ENCODE measurements at regions not wholly inside any gene's neighbourhood (a gene's known extent, or its start where the extent isn't known, plus 50 kb on each side); places are given as distances from the start of the nearest gene placed in this dataset.

DNA sequence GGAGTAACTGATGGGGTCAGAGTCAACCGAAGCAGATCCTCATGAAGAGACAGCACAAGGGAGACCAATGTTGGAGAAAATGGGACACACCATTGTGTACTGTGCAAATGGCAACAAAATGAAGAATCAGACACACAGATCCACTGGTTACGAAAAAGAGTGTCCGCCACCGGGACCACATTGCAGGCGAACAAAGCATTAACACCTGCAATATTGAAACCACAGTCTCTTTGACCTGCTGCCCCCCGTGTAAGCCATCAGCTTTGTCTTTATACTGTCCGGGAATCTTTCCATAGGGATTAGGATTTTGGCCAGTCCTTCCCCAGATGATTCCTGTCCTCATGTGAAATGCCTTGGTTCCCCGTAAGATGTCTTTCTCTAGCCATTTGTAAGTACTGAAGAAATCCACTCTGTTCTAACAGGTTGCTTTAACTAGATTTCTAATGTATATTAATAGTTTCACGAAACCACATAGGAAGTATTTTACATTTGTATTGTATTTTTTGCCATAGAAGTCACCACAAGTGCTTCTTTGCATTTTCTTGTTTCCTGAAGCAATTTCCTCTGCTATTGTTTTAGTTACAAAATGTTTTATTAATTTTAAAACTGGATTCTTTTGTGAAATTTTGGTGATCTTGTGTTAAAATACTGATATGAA lies 140.8 kb upstream of the NFE2L3 start:
- DNase-seq = no peak

DNA sequence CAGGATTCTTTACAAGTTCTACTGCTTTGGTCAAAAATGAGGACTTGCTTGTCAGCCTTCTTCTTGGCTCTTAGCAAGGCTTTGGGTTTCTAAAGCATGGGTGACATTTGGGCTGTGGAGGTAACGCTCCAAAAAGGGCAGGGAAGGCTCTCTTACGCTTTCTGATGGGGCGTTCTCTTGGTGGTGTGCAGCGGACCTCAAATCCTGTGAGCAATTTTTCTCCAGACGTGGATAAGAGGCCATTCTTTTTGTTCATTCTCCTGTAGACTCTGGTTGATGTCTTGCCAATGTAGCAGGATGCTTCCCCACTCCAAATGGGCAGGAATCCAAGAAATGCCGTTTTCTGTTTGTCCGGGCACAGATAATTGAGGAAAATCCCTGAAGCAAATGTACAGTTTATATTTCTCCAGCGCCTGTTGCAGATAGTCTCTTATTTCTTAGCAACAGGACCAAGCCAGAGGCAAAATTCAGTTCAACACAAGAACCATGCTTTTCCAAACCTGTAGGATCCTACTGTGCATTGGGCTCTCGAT lies 138.4 kb upstream of the NFE2L3 start:
- DNase-seq = no peak

DNA sequence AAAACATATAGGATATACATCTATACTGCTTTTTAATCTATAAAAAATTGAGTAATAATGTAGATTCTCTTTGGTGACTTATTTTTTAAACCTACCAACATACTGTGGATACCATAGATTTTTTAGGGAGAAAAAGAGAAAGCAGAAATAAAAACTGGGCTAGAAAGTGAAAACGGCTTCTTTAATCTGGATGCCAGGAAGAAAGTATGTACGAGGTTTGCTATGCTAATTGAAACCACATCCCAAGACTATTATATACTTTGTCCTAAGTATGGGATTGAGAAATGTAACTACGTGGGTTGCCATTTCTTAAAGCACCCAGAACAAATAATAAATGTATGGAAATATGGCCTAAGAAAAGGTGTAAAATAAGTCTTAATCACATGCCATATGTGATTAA lies 129.0 kb upstream of the NFE2L3 start:
- no peak for DNase-seq

DNA sequence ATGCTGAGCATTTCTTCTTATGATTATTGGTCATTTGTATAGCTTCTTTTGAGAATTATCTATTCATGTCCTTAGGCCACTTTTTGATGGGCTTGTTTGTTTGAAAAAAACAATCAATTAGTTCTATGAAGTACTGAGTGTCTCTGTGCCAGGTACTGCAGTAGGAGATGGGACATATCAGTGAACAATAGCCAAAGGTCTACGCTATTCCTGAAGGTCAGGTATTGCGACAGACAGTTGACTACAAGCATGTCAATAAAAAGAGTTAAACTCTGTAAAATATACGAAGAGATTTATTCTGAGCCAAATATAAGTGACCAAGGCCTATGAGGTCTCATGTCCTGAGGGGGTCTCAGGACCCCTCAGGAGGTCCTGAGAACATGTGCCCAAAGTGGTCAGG lies 122.1 kb upstream of the NFE2L3 start:
- DNase-seq = no peak

DNA sequence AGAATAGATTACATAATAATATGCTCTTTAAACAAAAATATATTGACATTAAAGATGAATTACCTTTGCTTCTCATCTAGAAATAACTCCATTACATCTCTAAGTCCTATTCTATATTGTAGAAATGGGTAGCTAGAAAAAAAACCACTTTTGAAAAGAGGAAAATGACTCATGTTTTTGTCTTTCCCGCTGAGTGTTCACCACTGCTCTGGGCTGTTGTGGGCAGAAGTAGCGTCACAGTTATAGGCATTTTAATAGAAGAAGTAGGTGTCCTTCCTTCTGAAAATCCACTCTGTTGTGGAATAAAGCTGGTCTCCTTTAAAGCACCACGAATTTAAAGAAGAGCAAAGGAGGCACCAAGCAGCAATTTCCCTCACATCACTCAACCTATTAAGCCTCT lies 117.6 kb upstream of the NFE2L3 start:
- no peak for DNase-seq

DNA sequence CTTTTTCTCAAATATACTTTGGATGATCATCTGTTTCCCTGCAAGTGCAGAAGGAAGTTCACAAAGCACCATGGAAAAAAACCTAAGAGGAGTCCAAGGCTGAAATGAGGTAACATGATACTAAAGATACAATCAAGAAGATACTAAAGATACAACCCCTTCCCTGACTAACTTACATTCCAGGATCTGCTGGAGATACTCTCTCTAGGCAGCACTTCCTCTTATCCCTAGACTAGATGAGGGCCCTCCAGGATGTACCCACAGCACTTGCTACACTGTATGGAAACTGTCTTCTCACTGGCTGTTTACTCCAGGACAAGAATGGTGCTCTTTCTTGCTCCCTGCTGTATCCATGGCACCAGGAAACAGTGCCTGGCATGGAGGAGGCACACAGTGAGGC lies 116.4 kb upstream of the NFE2L3 start:
- no peak for DNase-seq

DNA sequence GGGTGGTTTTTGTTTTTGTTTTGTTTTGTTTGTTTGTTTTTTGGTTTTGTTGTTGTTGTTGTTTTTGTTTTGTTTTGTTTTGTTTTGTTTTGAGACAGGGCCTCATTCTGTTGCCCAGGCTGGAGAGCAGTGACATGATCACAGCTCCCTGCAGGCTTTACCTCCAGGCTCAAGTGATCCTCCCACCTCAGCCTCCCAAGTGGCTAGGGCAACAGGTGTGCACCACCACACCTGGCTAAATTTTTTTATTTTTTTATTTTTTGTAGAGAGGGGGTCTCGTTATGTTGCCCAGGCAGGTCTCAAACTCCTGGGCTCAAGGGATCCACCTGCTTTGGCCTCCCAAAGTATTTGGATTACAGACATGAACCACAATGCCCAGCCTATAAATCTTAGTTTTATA lies 115.9 kb upstream of the NFE2L3 start:
- DNase-seq = no peak

DNA sequence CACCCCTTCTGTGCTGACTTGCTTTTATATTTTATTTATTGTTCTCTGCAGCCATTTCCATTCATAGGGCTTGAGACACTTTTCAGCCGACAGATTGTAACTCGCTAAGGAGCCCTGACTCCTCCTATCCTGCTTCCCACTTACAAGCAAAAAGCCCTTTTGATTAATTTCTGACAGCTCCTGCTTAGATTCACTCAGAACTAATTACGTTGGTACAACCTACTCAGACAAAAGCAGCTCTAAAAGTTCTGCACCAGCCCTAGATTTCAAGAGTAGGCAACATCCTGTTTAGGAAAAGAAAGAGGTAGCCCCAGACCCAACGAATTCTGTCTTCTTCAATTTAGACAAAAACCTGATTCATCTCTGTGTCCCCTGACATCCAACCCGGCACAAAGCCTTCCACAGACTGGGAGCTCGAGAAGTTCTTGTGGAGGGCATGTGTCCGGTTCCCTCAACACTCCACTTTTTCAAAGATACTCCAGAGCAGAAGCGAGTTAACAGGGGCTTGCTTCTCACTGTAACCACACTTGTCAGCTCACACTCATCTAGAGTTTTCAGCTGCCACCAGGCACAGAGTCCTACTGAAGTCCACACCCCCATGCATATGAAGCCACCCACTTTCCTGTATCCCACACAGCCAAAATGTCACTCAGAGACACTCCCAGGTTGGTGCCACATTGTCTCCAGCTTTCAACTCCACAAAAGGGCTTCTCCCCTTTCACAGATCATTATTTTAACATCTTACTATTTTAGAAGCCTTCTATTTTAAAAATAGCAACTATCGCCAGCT lies 113.6 kb upstream of the NFE2L3 start:
- DNase-seq = no peak

DNA sequence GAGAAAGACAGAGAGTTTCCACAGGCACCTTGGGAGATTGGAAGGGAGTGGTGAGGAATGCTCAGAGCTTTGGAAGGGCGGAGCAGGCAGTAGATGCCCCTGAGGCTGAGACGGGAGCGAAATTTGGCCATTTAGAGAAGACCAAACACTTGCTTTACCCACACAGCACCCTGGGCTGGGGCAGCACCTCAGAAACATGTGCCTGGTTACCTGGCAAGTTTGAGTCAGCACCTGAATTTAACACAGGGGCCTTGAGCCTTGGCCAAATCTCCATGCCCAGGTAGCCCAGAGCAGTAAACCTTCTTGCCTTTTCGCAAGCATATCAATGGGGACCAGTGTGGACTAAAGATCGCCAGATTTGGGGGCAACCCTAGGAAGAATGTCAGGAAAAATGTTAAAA lies 111.9 kb upstream of the NFE2L3 start:
- no peak for DNase-seq

DNA sequence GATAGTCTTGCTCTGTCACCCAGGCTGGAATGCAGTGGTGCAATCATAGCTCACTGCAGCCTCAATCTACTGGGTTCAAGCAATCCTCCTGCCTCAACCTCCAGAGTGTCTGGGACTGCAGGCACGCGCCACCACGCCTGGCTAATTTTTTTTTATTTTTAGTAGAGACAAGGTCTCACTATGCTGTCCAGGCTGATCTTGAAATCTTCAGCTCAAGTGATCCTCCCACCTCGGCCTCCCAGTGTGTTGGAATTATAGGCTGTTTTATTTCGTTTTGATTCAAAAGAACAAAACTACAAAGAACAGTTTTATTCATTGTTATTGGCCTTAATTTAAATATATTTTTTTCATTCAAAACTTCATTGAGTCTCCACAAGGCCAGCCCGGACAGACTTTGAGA lies 109.8 kb upstream of the NFE2L3 start:
- DNase-seq = no peak

DNA sequence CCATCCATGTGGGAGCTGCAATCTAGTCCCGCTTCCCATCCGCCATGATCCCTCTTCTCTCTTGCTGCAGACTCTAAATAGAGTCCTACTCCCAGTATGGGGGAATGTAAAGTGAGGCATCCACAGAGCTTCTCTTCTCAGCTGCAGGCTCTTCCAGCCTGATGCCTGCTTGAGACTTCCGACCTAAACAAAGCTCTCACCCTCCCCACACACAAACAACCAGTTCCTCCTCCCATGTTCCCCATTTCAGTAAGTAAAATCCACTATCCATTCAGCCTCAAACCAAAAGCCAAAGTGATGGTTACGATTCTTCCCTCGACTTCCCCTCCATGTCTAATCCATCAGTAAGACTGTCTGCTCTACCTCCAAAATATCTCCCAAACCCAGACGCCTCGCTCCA lies 108.2 kb upstream of the NFE2L3 start:
- no peak for DNase-seq

DNA sequence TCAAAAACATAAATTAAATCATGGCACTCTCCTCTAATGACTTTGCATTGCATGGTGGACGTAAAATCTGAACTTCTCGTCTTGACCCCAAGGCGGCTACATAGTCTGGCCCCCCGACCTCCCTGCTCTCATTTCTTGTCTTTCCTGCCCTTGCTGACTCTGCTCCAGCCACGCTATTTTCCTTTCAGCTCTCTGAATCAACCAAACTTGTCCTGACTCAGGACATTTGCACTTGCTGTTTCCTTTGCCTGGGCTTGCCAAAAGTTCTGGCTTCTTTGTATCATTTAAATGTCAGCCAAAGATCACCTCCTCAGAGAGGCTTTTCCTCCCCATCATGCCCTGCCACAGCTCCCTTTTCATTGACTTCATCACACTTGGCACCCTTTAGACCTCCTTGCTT lies 107.7 kb upstream of the NFE2L3 start:
- no peak for DNase-seq

DNA sequence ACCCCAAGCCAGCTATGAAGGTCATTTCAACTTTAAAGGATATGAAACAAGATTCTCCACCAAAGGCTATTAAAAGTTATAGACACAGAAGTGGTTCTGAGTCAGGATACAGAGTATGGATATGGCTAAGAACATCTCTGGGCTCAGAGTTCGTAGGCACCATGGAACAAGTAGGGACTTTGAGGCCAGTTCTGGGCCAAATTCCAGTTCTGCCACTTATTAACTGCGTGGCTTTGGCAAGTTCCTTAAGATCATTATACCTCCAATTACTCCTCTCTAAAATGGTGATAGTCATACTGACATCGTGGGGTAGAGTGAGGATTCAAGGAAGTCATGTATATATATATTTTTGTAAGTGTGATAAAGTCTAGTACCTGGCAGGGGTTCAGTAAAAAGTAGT lies 105.8 kb upstream of the NFE2L3 start:
- no peak for DNase-seq

DNA sequence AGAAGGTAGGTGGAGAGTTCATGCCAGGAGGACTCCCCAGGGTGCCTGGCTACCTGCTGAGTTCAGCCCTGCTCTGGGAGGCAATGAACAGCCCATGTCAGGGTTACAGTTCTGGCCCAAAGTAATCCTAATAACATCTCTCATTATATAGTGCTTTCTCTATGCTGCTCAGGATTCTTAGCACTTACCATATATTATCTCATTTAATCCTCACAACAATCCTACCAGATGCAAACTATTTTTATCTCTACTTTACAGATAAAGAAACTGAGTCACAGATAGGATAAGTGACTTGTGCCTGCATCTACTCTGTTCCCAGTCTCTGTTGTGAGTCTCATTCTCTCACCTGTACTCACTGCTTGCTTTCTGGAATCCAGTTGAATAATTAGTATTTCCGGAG lies 105.1 kb upstream of the NFE2L3 start:
- DNase-seq = no peak

DNA sequence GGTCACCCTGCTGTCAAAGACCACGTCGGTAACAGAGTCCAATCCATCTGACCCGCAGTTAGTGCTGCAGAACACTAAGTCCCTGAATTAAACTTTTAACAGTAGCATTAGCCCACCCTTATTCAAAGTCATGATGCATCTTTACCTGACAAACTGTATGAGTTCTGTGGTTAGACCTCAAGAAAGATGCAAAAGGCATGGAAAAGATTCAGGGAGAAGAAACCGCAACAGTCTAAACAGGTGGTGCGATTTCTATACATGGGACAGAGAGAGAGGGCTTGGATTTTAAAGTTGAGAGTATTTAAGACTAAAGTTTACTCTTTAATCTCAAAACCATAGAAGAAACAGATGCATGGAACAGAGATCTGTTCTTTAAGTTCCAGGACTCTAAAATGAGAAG lies 103.3 kb upstream of the NFE2L3 start:
- DNase-seq = no peak

DNA sequence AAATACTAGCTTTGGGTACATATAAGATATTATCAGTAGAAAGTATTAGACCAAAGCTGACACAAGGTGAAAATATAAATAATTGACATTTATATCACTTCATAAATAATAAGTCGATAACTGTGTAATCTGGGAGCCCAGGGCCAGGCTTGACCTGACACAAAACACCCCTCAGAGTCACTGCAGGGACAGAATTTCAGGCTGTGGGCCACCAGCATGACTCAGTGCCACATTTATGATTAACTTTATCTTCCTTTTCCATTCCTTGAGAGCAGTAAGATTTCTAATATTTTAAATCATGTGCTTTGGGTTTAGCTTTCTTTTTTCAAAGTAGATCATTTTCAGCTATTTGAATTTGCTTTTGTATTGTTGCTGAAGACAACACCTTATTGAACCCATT lies 102.9 kb upstream of the NFE2L3 start:
- no peak for DNase-seq

DNA sequence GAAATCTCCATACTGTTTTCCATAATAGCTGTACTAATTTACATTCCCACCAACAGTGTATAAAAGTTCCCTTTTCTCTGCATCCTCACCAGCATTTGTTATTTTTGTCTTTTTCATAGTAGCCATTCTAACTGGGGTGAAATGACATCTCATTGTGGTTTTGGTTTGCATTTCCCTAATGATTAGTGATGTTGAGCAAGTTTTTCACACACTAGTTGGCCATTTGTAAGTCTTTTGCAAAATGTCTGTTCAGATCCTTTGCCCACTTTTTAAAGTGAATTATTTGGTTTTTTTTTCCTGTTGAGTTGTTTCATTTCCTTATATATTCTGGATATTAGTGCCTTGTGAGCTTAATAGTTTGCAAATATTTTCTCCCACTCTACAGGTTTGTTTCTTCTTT lies 101.0 kb upstream of the NFE2L3 start:
- no peak for DNase-seq

DNA sequence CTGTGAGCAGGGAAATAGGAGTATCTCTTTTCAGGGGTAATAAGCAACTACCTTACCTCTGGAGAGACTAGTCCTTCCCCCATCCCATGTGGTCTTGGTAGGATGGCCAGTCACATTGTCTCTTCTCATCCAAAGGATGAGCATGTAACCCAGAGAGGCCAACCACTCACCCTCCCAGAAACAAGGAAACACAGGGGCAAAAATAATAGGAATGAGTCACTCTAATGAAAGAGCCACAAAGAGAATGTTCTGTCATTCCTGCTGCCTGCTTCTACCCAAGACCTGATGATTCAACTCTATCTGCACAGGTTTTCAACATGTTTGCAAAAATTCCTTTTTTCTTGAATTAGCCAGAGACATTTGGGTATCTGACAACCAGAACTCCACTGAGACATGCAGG lies 99.3 kb upstream of the NFE2L3 start:
- no peak for DNase-seq

DNA sequence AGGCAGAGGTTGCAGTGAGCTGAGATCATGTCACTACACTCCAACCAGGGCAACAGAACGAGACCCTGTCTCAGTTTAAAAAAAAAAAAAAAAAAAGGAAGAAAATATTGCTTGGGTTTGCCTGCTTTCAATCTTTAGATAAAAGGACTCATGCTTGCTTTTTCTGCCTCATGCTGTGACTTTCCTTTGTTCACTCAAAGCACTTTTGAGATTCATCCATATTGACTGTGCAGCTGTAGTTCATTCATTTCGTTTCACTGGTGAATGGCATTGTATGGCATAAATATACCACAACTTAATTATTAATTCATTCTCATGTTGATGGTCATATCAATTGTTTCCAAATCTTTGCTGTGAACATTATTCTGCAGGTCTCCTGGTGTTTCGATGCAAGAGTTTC lies 97.6 kb upstream of the NFE2L3 start:
- DNase-seq = no peak

DNA sequence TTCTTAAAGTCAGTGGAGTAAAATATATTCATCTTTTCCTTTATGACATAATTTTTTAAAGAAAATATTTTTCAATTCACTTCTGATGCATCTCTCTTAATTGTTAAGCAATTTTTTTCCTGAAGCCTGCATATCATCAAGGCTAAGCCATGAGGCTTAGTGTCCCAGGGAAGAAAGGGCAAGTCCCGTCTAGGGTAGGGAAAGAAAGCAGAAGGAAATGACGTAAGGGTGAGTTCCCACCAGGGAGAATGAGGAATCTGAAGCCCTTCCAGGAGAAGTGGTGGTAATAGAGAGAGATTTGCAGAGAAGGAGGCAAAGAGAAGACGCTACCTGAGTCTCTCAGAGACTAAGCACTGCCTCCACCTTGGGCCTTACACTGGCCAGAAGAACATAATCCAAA lies 96.8 kb upstream of the NFE2L3 start:
- DNase-seq = no peak

DNA sequence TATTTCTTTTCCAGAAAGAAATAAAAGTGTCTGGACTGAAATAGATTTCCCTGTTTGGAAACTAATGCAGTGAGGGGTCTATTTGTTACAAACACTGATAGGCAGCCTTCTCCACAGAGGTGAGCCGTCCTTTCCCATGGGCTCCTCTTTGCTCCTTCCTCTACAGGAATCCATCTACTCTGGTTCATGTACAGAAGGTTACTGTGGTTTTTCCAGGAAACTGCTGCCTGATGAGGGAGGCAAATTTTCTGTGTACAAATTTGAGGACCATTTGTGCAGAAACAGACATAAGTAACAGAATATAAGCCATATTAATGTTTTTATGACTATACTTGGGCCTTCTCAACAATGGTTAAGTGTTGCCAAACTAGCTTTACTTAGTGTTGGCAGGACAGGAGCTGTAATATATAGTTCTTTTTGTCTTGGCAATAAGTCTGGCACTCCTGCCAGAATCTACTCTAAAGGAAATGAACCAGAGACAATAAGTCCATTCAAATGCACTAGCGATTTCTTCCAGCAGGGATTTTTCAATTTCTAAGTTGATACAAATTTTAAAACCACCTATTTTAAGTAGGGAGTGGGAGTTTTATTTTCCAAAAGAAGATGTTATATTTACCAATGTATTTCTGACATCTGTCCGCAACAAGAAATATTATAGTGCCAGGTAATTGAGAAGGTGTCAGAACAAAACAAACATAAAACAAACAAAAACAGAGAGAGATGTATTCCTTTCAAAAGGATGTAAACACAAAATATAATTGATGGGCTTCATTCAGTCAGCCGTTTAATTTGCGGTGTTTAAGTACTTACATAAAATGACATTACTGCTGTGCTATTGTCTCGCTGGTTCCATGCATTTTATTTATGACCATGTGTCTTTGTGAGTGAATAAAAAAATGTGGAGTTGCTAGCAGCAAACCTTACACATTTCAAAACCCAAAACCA lies 91.0 kb upstream of the NFE2L3 start:
- DNase-seq = peak in 1 of 2 experiments; percentile 37

DNA sequence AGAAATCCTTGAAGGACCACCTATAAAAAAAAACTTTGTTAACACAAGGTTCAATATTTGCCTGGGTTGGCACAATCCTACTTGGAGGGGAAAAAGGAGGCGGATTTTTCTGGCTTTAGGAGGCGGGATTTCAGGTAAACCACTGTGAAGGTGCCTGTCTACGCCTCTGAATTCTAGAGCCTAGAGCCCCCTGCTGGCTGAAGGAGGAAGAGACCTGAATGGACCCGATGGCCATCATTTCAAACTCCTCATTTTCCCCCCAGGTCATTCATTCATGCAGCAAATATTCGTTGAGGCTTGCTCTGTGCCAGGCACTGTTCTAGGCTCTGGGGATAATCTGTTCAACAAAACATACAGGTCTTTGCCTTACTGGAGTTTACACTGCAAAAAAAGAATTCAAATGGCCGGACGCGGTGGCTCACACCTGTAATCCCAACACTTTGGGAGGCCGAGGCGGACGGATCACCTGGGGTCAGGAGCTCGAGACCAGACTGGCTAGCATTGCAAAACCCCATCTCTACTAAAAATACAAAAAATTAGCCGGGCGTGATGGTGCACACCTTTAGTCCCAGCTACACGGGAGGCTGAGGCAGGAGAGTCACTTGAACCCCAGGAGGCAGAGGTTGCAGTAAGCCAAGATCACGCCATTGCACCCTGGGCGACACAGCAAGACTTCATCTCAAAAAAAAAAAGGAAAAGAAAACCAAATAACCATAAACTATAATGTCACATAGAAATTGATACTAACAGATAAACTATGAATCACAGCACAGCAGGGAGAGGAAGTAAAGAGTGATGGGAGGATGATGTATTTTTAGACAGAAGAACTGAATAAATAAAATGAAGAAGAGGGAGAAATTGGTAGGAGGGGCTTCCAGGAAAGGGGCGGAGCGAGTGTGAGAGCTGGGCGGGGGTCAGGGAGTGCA lies 90.1 kb upstream of the NFE2L3 start:
- peak; percentile 29 to 64 for DNase-seq
